ENCODE measurements at regions not wholly inside any gene's neighbourhood (a gene's known extent, or its start where the extent isn't known, plus 50 kb on each side); places are given as distances from the start of the nearest gene placed in this dataset.

- Histone ChIP-seq H3K27me3 (peaks cover 0 to 28% (median 7%) of the 10 kb centered on the region in 9 donors), H3K27ac (no peak overlapping the region), H3K9me3 (no peaks in the 10 kb centered on the region), H3K36me3 (no peaks in the 10 kb centered on the region), H3K4me1 (no peaks in the 10 kb centered on the region), H3K4me3 (no peak overlapping the region)
- ATAC-seq (no peak), DNase-seq (no peak)
- WGBS, 4 donors, result 80 to 96% (median 85%) methylated on average over 12 to 14 of the region's 14 CpGs
- intact Hi-C loops (cut with DNase I), result loop anchor here in 3 of 10 donors (1.0 to 2.0 kb wide), 3 partner anchors 238 to 466 kb away; no protein-coding TSS in a partner anchor
- TF ChIP-seq CTCF (IDR thresholded peaks at IDR 0.05) (no peak), POLR2A (IDR thresholded peaks at IDR 0.05) (no peak)
Measured at GRCh38 chr1:5508669-5509330, 483.4 kb downstream of the NPHP4 start.

GRCh38 chr1:5507340-5507739 is 484.9 kb downstream of the NPHP4 start:
- Histone ChIP-seq H3K9me3 (no peaks in the 10 kb centered on the region), H3K4me1 (no peaks in the 10 kb centered on the region), H3K4me3 (no peak overlapping the region), H3K27ac (no peak overlapping the region), H3K27me3 (peaks cover 0 to 28% (median 7%) of the 10 kb centered on the region in 9 donors), H3K36me3 (no peaks in the 10 kb centered on the region)
- no peak for DNase-seq
- TF ChIP-seq POLR2A (IDR thresholded peaks at IDR 0.05) (no peak), CTCF (IDR thresholded peaks at IDR 0.05) (no peak)
- WGBS, 4 donors, result 57 to 73% (median 70%) methylated on average over 14 to 15 of the region's 15 CpGs
- ATAC-seq, result no peak
- intact Hi-C loops (cut with DNase I), result no loop called here

GRCh38 chr1:5506634-5507033 is 485.6 kb downstream of the NPHP4 start:
- no peak for ATAC-seq

GRCh38 chr1:5505944-5506343 is 486.3 kb downstream of the NPHP4 start:
- TF ChIP-seq POLR2A (IDR thresholded peaks at IDR 0.05) (no peak), CTCF (IDR thresholded peaks at IDR 0.05) (no peak)
- no peak overlapping the region for H3K27ac ChIP-seq
- no peaks in the 10 kb centered on the region for H3K9me3 ChIP-seq
- WGBS, 4 donors, result 65 to 83% (median 73%) methylated on average over 6 of the region's 6 CpGs
- peaks cover 0 to 26% (median 7%) of the 10 kb centered on the region in 9 donors for H3K27me3 ChIP-seq
- H3K4me1 ChIP-seq, result no peaks in the 10 kb centered on the region
- no peak overlapping the region for H3K4me3 ChIP-seq
- DNase-seq (no peak), ATAC-seq (no peak)
- H3K36me3 ChIP-seq, result no peaks in the 10 kb centered on the region
- intact Hi-C loops (cut with DNase I), result no loop called here

More at GRCh38 chr1:5506634-5507033, 485.6 kb downstream of the NPHP4 start:
- no peak for DNase-seq
- intact Hi-C loops (cut with DNase I), result no loop called here
- TF ChIP-seq POLR2A (IDR thresholded peaks at IDR 0.05) (no peak), CTCF (IDR thresholded peaks at IDR 0.05) (no peak)
- Histone ChIP-seq H3K36me3 (no peaks in the 10 kb centered on the region), H3K27me3 (peaks cover 0 to 28% (median 7%) of the 10 kb centered on the region in 9 donors), H3K9me3 (no peaks in the 10 kb centered on the region), H3K27ac (no peak overlapping the region), H3K4me1 (no peaks in the 10 kb centered on the region), H3K4me3 (no peak overlapping the region)
- WGBS, 4 donors, result 73 to 84% (median 77%) methylated on average over 8 to 11 of the region's 11 CpGs

All from heart left ventricle (tissue), 16 donors.